Fibroblast of lung (primary cell): ENCODE measurements at regions not wholly inside any gene's neighbourhood (a gene's known extent, or its start where the extent isn't known, plus 50 kb on each side); places are given as distances from the start of the nearest gene placed in this dataset.

Experiments
- DNase-seq, 2 donors: peaks; one replicate each; pipeline versions ENCODE4 v3.0.0 to v3.0.0-alpha.2; 2010; ENCODE audit warnings: low read depth in 2 of 2
- H2AFZ ChIP-seq: 2 replicates; pipeline ENCODE4 v1.5.1; 2012; ENCODE audit warnings: low read length, control low read depth, inconsistent platforms
- H3K27ac ChIP-seq: 2 replicates; pipeline ENCODE4 v1.5.1; 2011; ENCODE audit warnings: low read length, control low read depth; ENCODE audit not compliant: insufficient read depth
- H3K27me3 ChIP-seq: 2 replicates; pipeline ENCODE4 v1.5.1; 2011; ENCODE audit warnings: mild to moderate bottlenecking, low read length; ENCODE audit not compliant: control insufficient read depth, insufficient read depth
- H3K36me3 ChIP-seq: 2 replicates; pipeline ENCODE4 v1.5.1; 2011; ENCODE audit warnings: low read length; ENCODE audit not compliant: control insufficient read depth, insufficient read depth
- H3K4me1 ChIP-seq: 2 replicates; pipeline ENCODE4 v1.5.1; 2011; ENCODE audit warnings: low read length; ENCODE audit not compliant: control insufficient read depth, insufficient read depth; ENCODE audit errors: extremely low read depth
- H3K4me2 ChIP-seq: 2 replicates; pipeline ENCODE4 v1.5.1; 2011; ENCODE audit warnings: low read length, control low read depth; ENCODE audit not compliant: insufficient read depth; ENCODE audit errors: extremely low read depth
- H3K4me3 ChIP-seq, 4 experiments: fragments of 200-600 bp in 1 of 4; sonication (generic) in 1 of 4; replicated peaks in 1 of 4; 2 replicates each; pipeline ENCODE4 v1.5.1; 2011 to 2016; ENCODE audit warnings: low read length in 4 of 4, low read depth in 3 of 4, mild to moderate bottlenecking in 3 of 4, control low read depth in 2 of 4, inconsistent platforms in 1 of 4, mixed read lengths in 1 of 4; ENCODE audit not compliant: insufficient read depth in 1 of 4; ENCODE audit errors: control extremely low read depth in 1 of 4
- H3K79me2 ChIP-seq: 2 replicates; pipeline ENCODE4 v1.5.1; 2012; ENCODE audit warnings: mild to moderate bottlenecking, low read length, inconsistent platforms; ENCODE audit not compliant: control insufficient read depth, insufficient read depth
- H3K9ac ChIP-seq: 2 replicates; pipeline ENCODE4 v1.5.1; 2011; ENCODE audit warnings: mild to moderate bottlenecking, low read length, control low read depth; ENCODE audit not compliant: insufficient read depth
- H3K9me3 ChIP-seq: 2 replicates; pipeline ENCODE4 v1.5.1; 2012; ENCODE audit warnings: low read depth, low read length; ENCODE audit not compliant: control insufficient read depth, insufficient read depth
- H4K20me1 ChIP-seq: 2 replicates; pipeline ENCODE4 v1.5.1; 2011; ENCODE audit warnings: low read length; ENCODE audit not compliant: control insufficient read depth, insufficient read depth; ENCODE audit errors: extremely low read depth
- CTCF ChIP-seq, 2 donors: IDR thresholded peaks in 1 of 2; conservative IDR thresholded peaks in 1 of 2; 1 replicate in 1 of 2; 2 replicates in 1 of 2; pipeline ENCODE4 v1.5.1; 2011 to 2012; ENCODE audit warnings: low read length in 2 of 2, control low read depth in 1 of 2, inconsistent platforms in 1 of 2, low read depth in 1 of 2, mild to moderate bottlenecking in 1 of 2
- EZH2 ChIP-seq: IDR thresholded peaks from 2 replicates; pipeline ENCODE4 v1.5.1; 2012; ENCODE audit warnings: low read length, control low read depth, mild to moderate bottlenecking; ENCODE audit errors: missing control alignments

DNA sequence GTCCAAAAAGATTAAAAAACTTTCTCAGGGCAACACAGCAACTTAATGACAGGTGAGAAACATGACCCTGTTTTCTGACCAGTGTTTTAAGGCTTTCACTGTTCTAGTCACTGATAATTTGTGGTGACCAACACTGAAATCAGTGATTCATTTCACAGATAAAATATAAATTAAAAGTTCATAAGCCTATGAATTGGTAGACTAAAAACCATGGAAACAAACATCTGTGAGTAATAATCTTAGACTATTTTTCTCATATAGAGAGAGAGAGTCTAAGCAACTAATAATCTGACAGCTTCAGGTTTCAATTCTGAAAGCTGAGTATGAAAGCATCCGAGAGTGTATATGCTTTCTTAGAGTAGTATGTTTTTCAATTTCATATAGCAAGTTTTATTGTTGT lies 536.9 kb downstream of the ADGRL2 start:
- no peak overlapping the region for H3K4me2 ChIP-seq
- no peaks in the 10 kb centered on the region for H3K4me1 ChIP-seq
- no peak overlapping the region for H3K4me3 ChIP-seq
- no peaks in the 10 kb centered on the region for H3K36me3 ChIP-seq
- DNase-seq, result no peak
- H4K20me1 ChIP-seq, result no peaks in the 10 kb centered on the region
- no peaks in the 10 kb centered on the region for H3K79me2 ChIP-seq
- H2AFZ ChIP-seq, result no peak overlapping the region
- H3K27ac ChIP-seq, result no peak overlapping the region
- no peak for TF ChIP-seq CTCF (conservative IDR thresholded peaks at IDR 0.05 in 1 of 2, IDR thresholded peaks at IDR 0.05 in 1 of 2; ENCODE audit: low read depth in 1 of 2, low read length in 2 of 2)
- no peak for TF ChIP-seq EZH2
- H3K9ac ChIP-seq, result no peak overlapping the region
- no peaks in the 10 kb centered on the region for H3K27me3 ChIP-seq
- no peaks in the 10 kb centered on the region for H3K9me3 ChIP-seq

- H3K27ac ChIP-seq, result no peak overlapping the region
- DNase-seq, result no peak
- no peak overlapping the region for H2AFZ ChIP-seq
- no peaks in the 10 kb centered on the region for H3K27me3 ChIP-seq
- no peak overlapping the region for H3K4me3 ChIP-seq
- H3K36me3 ChIP-seq, result no peaks in the 10 kb centered on the region
- no peak overlapping the region for H3K4me2 ChIP-seq
- no peak overlapping the region for H3K9ac ChIP-seq
- no peaks in the 10 kb centered on the region for H3K79me2 ChIP-seq
- no peaks in the 10 kb centered on the region for H3K4me1 ChIP-seq
- no peaks in the 10 kb centered on the region for H3K9me3 ChIP-seq
- TF ChIP-seq CTCF (conservative IDR thresholded peaks at IDR 0.05 in 1 of 2, IDR thresholded peaks at IDR 0.05 in 1 of 2; ENCODE audit: low read depth in 1 of 2, low read length in 2 of 2) (no peak), EZH2 (no peak)
- no peaks in the 10 kb centered on the region for H4K20me1 ChIP-seq
Observed at GRCh38 chr1:82330330-82330729, 529.6 kb downstream of the ADGRL2 start.

DNA sequence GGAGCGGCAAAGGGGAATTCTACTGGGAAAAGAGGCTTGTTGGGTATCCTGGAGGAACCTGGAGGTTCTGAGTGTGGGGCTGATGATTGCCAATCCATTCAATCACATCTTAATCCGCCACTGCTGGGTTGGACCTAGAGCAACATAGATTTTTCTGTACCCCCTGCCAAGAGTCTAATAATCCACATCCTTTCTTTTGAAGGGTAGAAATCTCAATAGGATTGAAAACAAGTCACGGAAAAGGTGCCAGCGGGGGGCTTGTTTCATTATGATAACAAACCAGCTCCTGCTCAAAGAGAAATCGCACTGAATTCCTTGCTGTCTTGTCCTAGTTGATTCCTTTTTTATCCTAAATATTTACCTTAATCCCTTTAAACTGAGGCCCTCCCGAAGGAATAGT lies 528.5 kb downstream of the ADGRL2 start:
- no peaks in the 10 kb centered on the region for H3K9me3 ChIP-seq
- no peaks in the 10 kb centered on the region for H3K79me2 ChIP-seq
- H3K36me3 ChIP-seq, result no peaks in the 10 kb centered on the region
- no peak for DNase-seq
- H3K4me2 ChIP-seq, result no peak overlapping the region
- no peaks in the 10 kb centered on the region for H3K4me1 ChIP-seq
- H3K4me3 ChIP-seq, result no peak overlapping the region
- H3K27me3 ChIP-seq, result no peaks in the 10 kb centered on the region
- H4K20me1 ChIP-seq, result no peaks in the 10 kb centered on the region
- no peak overlapping the region for H3K9ac ChIP-seq
- TF ChIP-seq EZH2, result no peak
- TF ChIP-seq CTCF (conservative IDR thresholded peaks at IDR 0.05 in 1 of 2, IDR thresholded peaks at IDR 0.05 in 1 of 2; ENCODE audit: low read depth in 1 of 2, low read length in 2 of 2), result no peak
- no peak overlapping the region for H2AFZ ChIP-seq
- no peak overlapping the region for H3K27ac ChIP-seq
